MM.1S (cell line): ENCODE measurements at regions not wholly inside any gene's neighbourhood (a gene's known extent, or its start where the extent isn't known, plus 50 kb on each side); places are given as distances from the start of the nearest gene placed in this dataset.

Source experiments
- CTCF ChIP-seq: fragments of 300-600 bp; sonication (generic); IDR thresholded peaks from 2 replicates; pipeline ENCODE4 v1.5.1; 2016; ENCODE audit warnings: antibody characterized with exemption, low read length, mixed read lengths
- EZH2 ChIP-seq: fragments of 300-600 bp; sonication (generic); optimal IDR thresholded peaks from 2 replicates; pipeline ENCODE3; 2017; ENCODE audit warnings: low read depth, mild to moderate bottlenecking, antibody characterized with exemption, low read length, mixed read lengths

GRCh38 chr18:45222180-45222579, 393.1 kb upstream of the SLC14A2 start:
- TF ChIP-seq EZH2 (no peak), CTCF (no peak)
